Heart right ventricle (tissue), 16 donors: ENCODE measurements at regions not wholly inside any gene's neighbourhood (a gene's known extent, or its start where the extent isn't known, plus 50 kb on each side); places are given as distances from the start of the nearest gene placed in this dataset.

Source experiments
- ATAC-seq, 8 donors: fragments of 200-7000 bp; cut with Tn5 transposase; one replicate each; pipeline ENCODE4 v1.9.1; 2020; ENCODE audit warnings: mild to moderate bottlenecking in 8 of 8, moderate library complexity in 8 of 8, moderate number of reproducible peaks in 1 of 8
- DNase-seq, 2 donors: peaks; one replicate each; pipeline ENCODE4 v3.0.0-alpha.2; 2020
- H3K27ac ChIP-seq, 10 donors: fragments of 200-600 bp; sonication (generic) in 2 of 10; one replicate each; pipeline versions ENCODE4 v1.5.0 to v1.8.0; 2020 to 2022; ENCODE audit warnings: mild to moderate bottlenecking in 3 of 10
- H3K27me3 ChIP-seq, 7 donors: fragments of 200-600 bp; one replicate each; pipeline ENCODE4 v1.8.0; 2021 to 2022; ENCODE audit warnings: mild to moderate bottlenecking in 2 of 7
- H3K36me3 ChIP-seq, 9 donors: fragments of 200-600 bp; sonication (generic) in 1 of 9; one replicate each; pipeline versions ENCODE4 v1.5.0 to v1.8.0; 2020 to 2022; ENCODE audit warnings: mild to moderate bottlenecking in 2 of 9
- H3K4me1 ChIP-seq, 9 donors: fragments of 200-600 bp; sonication (generic) in 1 of 9; one replicate each; pipeline versions ENCODE4 v1.5.0 to v1.8.0; 2020 to 2022; ENCODE audit warnings: mild to moderate bottlenecking in 4 of 9
- H3K4me3 ChIP-seq, 10 donors: fragments of 200-600 bp; sonication (generic) in 2 of 10; one replicate each; pipeline versions ENCODE4 v1.5.0 to v1.8.0; 2020 to 2022; ENCODE audit warnings: mild to moderate bottlenecking in 7 of 10, moderate library complexity in 2 of 10
- H3K9me3 ChIP-seq, 11 donors: fragments of 200-600 bp in 10 of 11; sonication (generic) in 2 of 11; one replicate each; pipeline versions ENCODE4 v1.5.0 to v1.8.0; 2013 to 2022; ENCODE audit warnings: mild to moderate bottlenecking in 2 of 11, control low read depth in 1 of 11, moderate library complexity in 1 of 11
- WGBS, 2 donors: extraction: QIAGEN DNeasy Blood & Tissue Kit; methylation state at CpG; one replicate each; pipeline ENCODE4 v1.1.7; 2013; ENCODE audit warnings: inconsistent platforms in 1 of 2; 5-methylcytosine and 5-hydroxymethylcytosine counted together
- intact Hi-C, 10 donors: fragments of 100-400 bp; cut with DNase I; formaldehyde crosslinking; loops; one replicate each; pipeline versions ENCODE4 v1.11.1 to v1.14.2; 2022
- TF ChIP-seq, protein P1 (sequence below), 9 donors: fragments of 200-600 bp; sonication (generic) in 2 of 9; IDR thresholded peaks; one replicate each; pipeline versions ENCODE4 v1.5.0 to v1.8.0; 2021 to 2022; ENCODE audit warnings: antibody characterized with exemption in 9 of 9, mild to moderate bottlenecking in 5 of 9, moderate library complexity in 1 of 9
- donor health status: Arrhythmogenic right ventricular cardiomyopathy.
- donor health status: ischemic (EF 13 %, LVEDD 7.1; RV severe dilation, severe dysfunction).
- donor health status: healthy with polysubstance abuse.
- donor health status: DM: no; HTN: yes; CAD: no.
- donor health status: DM: no; HTN: no; CAD: no.
- donor health status: ischemic (EF 25% LVEDD 6.9; RV normal size, moderate dysfunction).
- donor health status: ischemic (EF 25% LVEDD 5.7; RV mildly dilated, moderate dysfunction).
- donor health status: healthy.
- donor health status: DM: yes; HTN: yes; CAD: no.
- donor health status: Ischemic cardiomyopathy.
- donor health status: ischemic (EF 35%, LVEDD 5.7; RV mildly dilated, moderate dysfunction).
- donor health status: nonischemic (EF 11% LVEDD 7.7; RV severe dilation, severe dysfunction).
- donor health status: DM: yes; HTN: yes; CAD: no.
- donor health status: PGD.
- donor health status: ischemic (EF 29% LVEDD 5.4; RV normal size, mild dysfunction).
- donor health status: nonischemic (EF 23%, LVEDD 6.1; RV moderate dilation, normal function).

DNA sequence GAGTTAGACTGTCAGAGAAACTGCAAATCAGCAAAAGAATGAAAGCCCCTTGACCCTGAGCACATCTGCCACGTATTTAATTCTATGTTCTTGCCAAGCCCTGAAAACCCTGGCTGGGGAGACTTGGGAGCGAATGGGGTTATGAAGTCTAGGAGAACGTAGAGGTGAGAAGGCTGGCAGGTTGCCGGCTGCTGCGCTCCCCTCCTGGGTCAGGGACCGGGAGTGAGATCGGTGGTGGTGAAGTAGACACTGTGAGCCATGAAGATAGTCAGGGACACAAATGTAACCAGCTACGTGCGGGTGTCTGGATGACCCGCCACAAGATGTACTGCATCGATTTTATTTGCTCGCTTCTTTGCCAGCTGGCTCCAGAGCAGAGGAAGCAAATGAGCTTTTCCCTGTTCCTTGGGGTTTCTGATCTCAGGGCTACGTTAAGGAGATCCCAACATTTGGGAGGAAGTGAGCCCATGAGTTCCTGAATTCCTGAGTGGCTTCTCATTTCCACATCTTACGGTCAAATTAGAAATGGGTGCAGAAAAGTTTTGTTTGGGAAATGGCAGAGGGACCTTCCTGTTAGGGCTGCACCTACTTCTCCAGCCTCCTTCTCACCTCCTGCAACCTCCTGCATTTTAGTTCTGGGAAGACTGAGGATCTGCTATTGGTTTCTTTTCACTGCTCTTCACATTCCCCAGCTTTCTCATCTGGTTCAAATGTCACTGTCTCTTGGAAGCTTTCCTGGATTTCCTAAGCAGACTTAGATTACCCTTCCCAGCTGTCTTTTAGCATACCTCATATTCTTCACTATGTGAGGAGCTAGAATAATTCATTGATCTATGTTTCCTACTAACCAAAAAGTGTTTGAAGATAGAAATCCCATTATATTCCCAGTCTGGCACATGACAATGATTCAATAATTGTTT lies 360.6 kb downstream of the ZNF521 start:
- H3K9me3 ChIP-seq, result peaks cover 0 to 5% (median 0%) of the 10 kb centered on the region in 11 donors
- no peak overlapping the region for H3K4me3 ChIP-seq
- TF ChIP-seq, protein P1, sequence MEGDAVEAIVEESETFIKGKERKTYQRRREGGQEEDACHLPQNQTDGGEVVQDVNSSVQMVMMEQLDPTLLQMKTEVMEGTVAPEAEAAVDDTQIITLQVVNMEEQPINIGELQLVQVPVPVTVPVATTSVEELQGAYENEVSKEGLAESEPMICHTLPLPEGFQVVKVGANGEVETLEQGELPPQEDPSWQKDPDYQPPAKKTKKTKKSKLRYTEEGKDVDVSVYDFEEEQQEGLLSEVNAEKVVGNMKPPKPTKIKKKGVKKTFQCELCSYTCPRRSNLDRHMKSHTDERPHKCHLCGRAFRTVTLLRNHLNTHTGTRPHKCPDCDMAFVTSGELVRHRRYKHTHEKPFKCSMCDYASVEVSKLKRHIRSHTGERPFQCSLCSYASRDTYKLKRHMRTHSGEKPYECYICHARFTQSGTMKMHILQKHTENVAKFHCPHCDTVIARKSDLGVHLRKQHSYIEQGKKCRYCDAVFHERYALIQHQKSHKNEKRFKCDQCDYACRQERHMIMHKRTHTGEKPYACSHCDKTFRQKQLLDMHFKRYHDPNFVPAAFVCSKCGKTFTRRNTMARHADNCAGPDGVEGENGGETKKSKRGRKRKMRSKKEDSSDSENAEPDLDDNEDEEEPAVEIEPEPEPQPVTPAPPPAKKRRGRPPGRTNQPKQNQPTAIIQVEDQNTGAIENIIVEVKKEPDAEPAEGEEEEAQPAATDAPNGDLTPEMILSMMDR (IDR thresholded peaks at IDR 0.05), result no peak
- H3K27me3 ChIP-seq, result no peaks in the 10 kb centered on the region
- H3K36me3 ChIP-seq, result no peaks in the 10 kb centered on the region
- intact Hi-C loops, result loop anchor here in 1 of 10 donors (10.0 kb wide), 1 partner anchor 363 kb away; the partner anchor contains the start of gene ZNF521
- H3K4me1 ChIP-seq, result peaks cover 3 to 28% (median 15%) of the 10 kb centered on the region in 9 donors
- DNase-seq, result peak in 1 of 2 donors; percentile 23
- ATAC-seq, result no peak
- H3K27ac ChIP-seq, result no peak overlapping the region
- WGBS, 2 donors, result 63 to 74% methylated on average over 14 of the region's 14 CpGs

DNA sequence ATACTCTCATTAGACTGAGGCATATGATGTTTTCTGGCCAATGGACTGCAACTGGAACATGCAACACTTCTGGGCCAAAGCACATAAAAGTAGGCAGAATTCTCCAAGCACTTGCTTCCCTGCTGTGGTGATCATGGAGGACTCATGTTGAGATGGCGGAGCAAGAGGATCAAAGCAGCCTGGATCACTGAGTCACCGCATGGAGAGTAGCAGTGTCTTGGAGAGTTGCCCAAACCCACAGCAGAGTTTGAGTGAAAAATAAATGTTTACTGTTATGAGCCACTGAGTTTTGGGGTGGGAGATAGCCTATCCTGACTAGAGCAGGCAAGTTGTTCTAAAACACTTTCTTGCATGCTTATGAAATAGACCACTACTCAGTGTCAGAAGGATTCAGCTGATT lies 359.5 kb downstream of the ZNF521 start:
- Histone ChIP-seq H3K27ac (no peak overlapping the region), H3K4me3 (no peak overlapping the region), H3K4me1 (peaks cover 3 to 24% (median 12%) of the 10 kb centered on the region in 9 donors), H3K9me3 (peaks cover 0 to 5% (median 0%) of the 10 kb centered on the region in 11 donors), H3K27me3 (no peaks in the 10 kb centered on the region), H3K36me3 (no peaks in the 10 kb centered on the region)
- ATAC-seq (no peak), DNase-seq (no peak)
- WGBS, 2 donors, result 100% methylated on average over 2 of the region's 2 CpGs
- TF ChIP-seq, protein P1 (IDR thresholded peaks at IDR 0.05), result no peak
- intact Hi-C loops, result loop anchor here in 1 of 10 donors (10.0 kb wide), 1 partner anchor 362 kb away; the partner anchor contains the start of gene ZNF521

DNA sequence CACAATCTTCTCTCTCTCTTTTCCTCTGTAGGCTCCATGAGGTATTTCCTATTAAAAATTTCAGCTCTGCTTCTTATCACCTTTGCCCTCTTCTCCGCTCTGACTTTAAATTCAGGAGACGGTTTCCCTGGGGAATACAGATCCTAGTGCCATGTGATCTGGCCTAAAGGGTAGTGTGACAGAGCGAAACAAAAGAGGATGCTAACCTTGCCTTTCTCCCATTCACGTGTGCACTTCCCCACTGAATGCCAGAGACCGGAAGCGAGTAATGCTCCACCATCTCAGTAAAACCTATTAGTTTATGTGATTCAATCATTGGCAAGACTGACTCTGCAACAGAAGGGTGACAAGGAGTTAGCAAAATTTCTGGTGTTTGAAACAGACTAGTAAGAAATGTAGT lies 358.3 kb downstream of the ZNF521 start:
- no peak for DNase-seq
- Histone ChIP-seq H3K9me3 (peaks cover 0 to 8% (median 0%) of the 10 kb centered on the region in 11 donors), H3K4me1 (peaks cover 0 to 12% (median 2%) of the 10 kb centered on the region in 9 donors), H3K36me3 (no peaks in the 10 kb centered on the region), H3K27me3 (no peaks in the 10 kb centered on the region), H3K27ac (no peak overlapping the region), H3K4me3 (no peak overlapping the region)
- ATAC-seq, result no peak
- intact Hi-C loops, result loop anchor here in 1 of 10 donors (10.0 kb wide), 1 partner anchor 361 kb away; the partner anchor contains the start of gene ZNF521
- 77 to 79% methylated on average over 6 of the region's 6 CpGs for WGBS, 2 donors
- TF ChIP-seq, protein P1 (IDR thresholded peaks at IDR 0.05), result no peak

DNA sequence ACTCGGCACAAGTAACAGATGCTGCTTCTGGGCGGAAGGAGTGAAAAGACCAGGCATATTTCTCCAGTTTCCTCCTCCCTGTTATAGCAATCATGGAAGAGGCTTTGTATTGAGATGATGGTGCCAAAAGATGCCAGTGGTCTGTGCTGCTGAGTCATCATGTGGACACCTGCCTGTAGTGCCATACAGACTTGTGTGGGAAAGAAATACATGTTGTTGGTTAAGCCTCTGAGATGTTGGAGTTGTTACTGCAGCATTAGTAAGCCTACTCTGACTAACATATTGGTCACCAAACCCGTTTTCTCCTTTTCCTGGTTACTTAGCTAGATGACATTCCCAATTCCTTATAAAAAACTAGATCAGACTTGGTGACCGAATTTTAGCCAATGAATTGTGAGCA lies 356.9 kb downstream of the ZNF521 start:
- DNase-seq (no peak), ATAC-seq (no peak)
- Histone ChIP-seq H3K9me3 (peaks cover 0 to 23% (median 11%) of the 10 kb centered on the region in 11 donors), H3K4me3 (no peak overlapping the region), H3K27ac (no peak overlapping the region), H3K36me3 (no peaks in the 10 kb centered on the region), H3K4me1 (peaks cover 0 to 7% (median 0%) of the 10 kb centered on the region in 9 donors), H3K27me3 (no peaks in the 10 kb centered on the region)
- intact Hi-C loops, result loop anchor here in 1 of 10 donors (10.0 kb wide), 1 partner anchor 360 kb away; the partner anchor contains the start of gene ZNF521
- TF ChIP-seq, protein P1 (IDR thresholded peaks at IDR 0.05), result no peak
- 91 to 98% methylated on average over 4 of the region's 4 CpGs for WGBS, 2 donors
